ENCODE measurements at regions not wholly inside any gene's neighbourhood (a gene's known extent, or its start where the extent isn't known, plus 50 kb on each side); places are given as distances from the start of the nearest gene placed in this dataset.

DNA sequence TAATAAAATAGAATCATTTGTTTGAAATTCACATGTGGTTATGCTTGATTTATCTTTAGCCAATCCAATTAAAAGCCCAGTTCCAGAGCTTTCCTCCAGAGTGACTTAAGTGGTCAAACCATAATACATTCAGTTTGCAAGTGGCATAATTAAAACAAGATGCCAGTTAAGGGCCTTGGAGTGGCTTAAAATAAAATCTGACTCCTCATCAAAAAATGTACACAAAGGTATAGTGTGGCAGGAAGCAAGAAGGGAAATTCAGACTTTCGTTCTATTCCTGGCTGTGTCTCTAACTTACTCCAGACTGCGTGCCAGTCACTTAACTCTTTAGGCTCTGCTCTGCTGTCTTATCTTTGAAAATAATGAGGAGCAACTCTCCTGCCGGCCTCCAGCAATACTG is 215.9 kb upstream of the PRNP start:
- TF ChIP-seq, protein P1, sequence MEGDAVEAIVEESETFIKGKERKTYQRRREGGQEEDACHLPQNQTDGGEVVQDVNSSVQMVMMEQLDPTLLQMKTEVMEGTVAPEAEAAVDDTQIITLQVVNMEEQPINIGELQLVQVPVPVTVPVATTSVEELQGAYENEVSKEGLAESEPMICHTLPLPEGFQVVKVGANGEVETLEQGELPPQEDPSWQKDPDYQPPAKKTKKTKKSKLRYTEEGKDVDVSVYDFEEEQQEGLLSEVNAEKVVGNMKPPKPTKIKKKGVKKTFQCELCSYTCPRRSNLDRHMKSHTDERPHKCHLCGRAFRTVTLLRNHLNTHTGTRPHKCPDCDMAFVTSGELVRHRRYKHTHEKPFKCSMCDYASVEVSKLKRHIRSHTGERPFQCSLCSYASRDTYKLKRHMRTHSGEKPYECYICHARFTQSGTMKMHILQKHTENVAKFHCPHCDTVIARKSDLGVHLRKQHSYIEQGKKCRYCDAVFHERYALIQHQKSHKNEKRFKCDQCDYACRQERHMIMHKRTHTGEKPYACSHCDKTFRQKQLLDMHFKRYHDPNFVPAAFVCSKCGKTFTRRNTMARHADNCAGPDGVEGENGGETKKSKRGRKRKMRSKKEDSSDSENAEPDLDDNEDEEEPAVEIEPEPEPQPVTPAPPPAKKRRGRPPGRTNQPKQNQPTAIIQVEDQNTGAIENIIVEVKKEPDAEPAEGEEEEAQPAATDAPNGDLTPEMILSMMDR (IDR thresholded peaks at IDR 0.05; ENCODE audit: borderline replicate concordance, extremely low read depth, low read length, poor library complexity, severe bottlenecking): no peak
- no peak for TF ChIP-seq EZH2 (IDR thresholded peaks at IDR 0.05; ENCODE audit: borderline replicate concordance, low read depth, low read length, severe bottlenecking)

Measured in DND-41 (cell line).